ENCODE measurements at regions not wholly inside any gene's neighbourhood (a gene's known extent, or its start where the extent isn't known, plus 50 kb on each side); places are given as distances from the start of the nearest gene placed in this dataset.

DNA sequence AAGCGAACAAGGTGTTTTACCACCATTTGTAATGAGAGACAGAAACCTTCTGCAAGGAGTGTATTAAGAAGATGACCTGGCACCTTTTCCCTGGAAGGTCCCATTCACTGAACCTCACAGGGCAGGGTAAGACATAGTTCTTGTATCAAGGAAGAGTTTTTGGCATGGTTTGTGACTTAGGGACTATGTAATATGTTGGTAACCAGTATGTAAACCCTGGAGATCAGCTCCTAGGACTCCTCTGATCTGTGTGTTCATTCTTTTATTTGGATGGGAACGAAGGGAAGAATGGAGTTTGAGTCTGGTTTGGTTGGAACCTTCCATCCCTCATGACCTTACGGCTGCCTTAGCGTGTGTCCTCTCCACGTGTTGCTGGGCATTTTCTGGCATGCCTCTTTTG lies 175.4 kb downstream of the CAND1 start:
- Mint-ChIP-seq H3K36me3 (no peaks in the 10 kb centered on the region), H3K4me1 (ENCODE audit: unreplicated experiment) (peaks cover 30% of the 10 kb centered on the region), H3K27me3 (no peaks in the 10 kb centered on the region), H3K4me3 (no peak overlapping the region), H3K9me3 (peaks cover 12% of the 10 kb centered on the region), H3K27ac (no peak overlapping the region)
- TF ChIP-seq CTCF (conservative IDR thresholded peaks at IDR 0.05), result no peak
- DNase-seq (ENCODE audit: extremely low spot score, unreplicated experiment), result no peak

DNA sequence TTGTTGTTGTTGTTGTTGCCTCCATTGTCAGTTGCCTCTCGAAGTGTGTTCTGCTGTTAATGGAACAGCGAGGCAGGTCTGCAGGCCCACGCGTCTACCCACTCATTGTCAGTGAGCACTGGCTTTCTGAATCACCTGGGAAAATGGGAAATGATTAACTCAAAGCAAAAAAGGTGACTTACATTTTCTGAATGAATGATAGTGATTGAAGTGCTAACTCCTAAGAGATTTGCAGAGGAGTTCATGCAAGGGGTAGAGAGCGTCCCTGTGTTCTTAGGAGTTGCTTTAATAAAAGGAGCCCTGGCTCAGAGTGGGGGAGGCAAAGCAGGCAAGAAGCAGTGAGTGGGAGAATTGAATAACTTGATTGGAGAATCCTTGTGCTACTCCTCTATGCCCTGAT lies 177.6 kb downstream of the CAND1 start:
- no peak for TF ChIP-seq CTCF (conservative IDR thresholded peaks at IDR 0.05)
- Mint-ChIP-seq H3K9me3 (peaks cover 9% of the 10 kb centered on the region), H3K27me3 (no peaks in the 10 kb centered on the region), H3K27ac (no peak overlapping the region), H3K4me1 (ENCODE audit: unreplicated experiment) (peaks cover 31% of the 10 kb centered on the region), H3K4me3 (no peak overlapping the region), H3K36me3 (no peaks in the 10 kb centered on the region)
- no peak for DNase-seq (ENCODE audit: extremely low spot score, unreplicated experiment)

GRCh38 chr12:67447180-67447579 lies 178.0 kb downstream of the CAND1 start:
- no peak for DNase-seq (ENCODE audit: extremely low spot score, unreplicated experiment)
- Mint-ChIP-seq H3K9me3 (peaks cover 8% of the 10 kb centered on the region), H3K27me3 (no peaks in the 10 kb centered on the region), H3K4me3 (no peak overlapping the region), H3K36me3 (no peaks in the 10 kb centered on the region), H3K27ac (no peak overlapping the region), H3K4me1 (ENCODE audit: unreplicated experiment) (peaks cover 27% of the 10 kb centered on the region)
- no peak for TF ChIP-seq CTCF (conservative IDR thresholded peaks at IDR 0.05)

GRCh38 chr12:67449591-67450052 lies 180.5 kb downstream of the CAND1 start:
- H3K4me1 Mint-ChIP-seq (ENCODE audit: unreplicated experiment), result peaks cover 14% of the 10 kb centered on the region
- no peaks in the 10 kb centered on the region for H3K27me3 Mint-ChIP-seq
- DNase-seq (ENCODE audit: extremely low spot score, unreplicated experiment), result no peak
- no peak overlapping the region for H3K27ac Mint-ChIP-seq
- peaks cover 5% of the 10 kb centered on the region for H3K9me3 Mint-ChIP-seq
- no peak overlapping the region for H3K4me3 Mint-ChIP-seq
- TF ChIP-seq CTCF (conservative IDR thresholded peaks at IDR 0.05), result no peak
- no peaks in the 10 kb centered on the region for H3K36me3 Mint-ChIP-seq

GRCh38 chr12:67450441-67450840 lies 181.3 kb downstream of the CAND1 start:
- no peak for DNase-seq (ENCODE audit: extremely low spot score, unreplicated experiment)
- Mint-ChIP-seq H3K27me3 (no peaks in the 10 kb centered on the region), H3K27ac (no peak overlapping the region), H3K4me3 (no peak overlapping the region), H3K36me3 (no peaks in the 10 kb centered on the region), H3K4me1 (ENCODE audit: unreplicated experiment) (peaks cover 14% of the 10 kb centered on the region), H3K9me3 (no peaks in the 10 kb centered on the region)
- no peak for TF ChIP-seq CTCF (conservative IDR thresholded peaks at IDR 0.05)

- no peak for TF ChIP-seq CTCF (conservative IDR thresholded peaks at IDR 0.05)
- H3K27me3 Mint-ChIP-seq, result no peaks in the 10 kb centered on the region
- H3K9me3 Mint-ChIP-seq, result no peaks in the 10 kb centered on the region
- H3K27ac Mint-ChIP-seq, result no peak overlapping the region
- DNase-seq (ENCODE audit: extremely low spot score, unreplicated experiment), result no peak
- peaks cover 14% of the 10 kb centered on the region for H3K4me1 Mint-ChIP-seq (ENCODE audit: unreplicated experiment)
- no peaks in the 10 kb centered on the region for H3K36me3 Mint-ChIP-seq
- no peak overlapping the region for H3K4me3 Mint-ChIP-seq
These were observed 182.0 kb downstream of the CAND1 start for GRCh38 chr12:67451206-67451605.

Data from type B pancreatic cell (in vitro differentiated cells).